Smooth muscle cell (in vitro differentiated cells): ENCODE measurements at regions not wholly inside any gene's neighbourhood (a gene's known extent, or its start where the extent isn't known, plus 50 kb on each side); places are given as distances from the start of the nearest gene placed in this dataset.

Experiments
- DNase-seq: peaks from one replicate; lab custom pipeline; 2025; ENCODE audit not compliant: unreplicated experiment; lab: John Stamatoyannopoulos, UW
- H2AFZ ChIP-seq: fragments of 200-600 bp; sonication (generic); 2 replicates; pipeline ENCODE4 v1.6.0; 2016; ENCODE audit warnings: antibody characterized with exemption, low read depth, mild to moderate bottlenecking
- H3F3A ChIP-seq: fragments of 200-600 bp; sonication (generic); 2 replicates; pipeline ENCODE4 v1.6.0; 2017; ENCODE audit warnings: antibody characterized with exemption, low read depth
- H3K27ac ChIP-seq: fragments of 200-600 bp; sonication (generic); 2 replicates; pipeline ENCODE4 v1.5.1; 2016; ENCODE audit warnings: low read depth, mild to moderate bottlenecking
- H3K27me3 ChIP-seq: fragments of 200-600 bp; sonication (generic); 2 replicates; pipeline ENCODE4 v1.6.1; 2016; ENCODE audit warnings: low read depth, mild to moderate bottlenecking
- H3K36me3 ChIP-seq: fragments of 200-600 bp; sonication (generic); 2 replicates; pipeline ENCODE4 v1.5.1; 2016; ENCODE audit warnings: low read depth
- H3K4me1 ChIP-seq: fragments of 200-600 bp; sonication (generic); 2 replicates; pipeline ENCODE4 v1.5.1; 2016; ENCODE audit warnings: low read depth
- H3K4me2 ChIP-seq: fragments of 200-600 bp; sonication (generic); 2 replicates; pipeline ENCODE4 v1.6.0; 2016; ENCODE audit warnings: mild to moderate bottlenecking
- H3K4me3 ChIP-seq: fragments of 200-600 bp; sonication (generic); 2 replicates; pipeline ENCODE4 v1.5.1; 2016; ENCODE audit warnings: mild to moderate bottlenecking
- H3K79me2 ChIP-seq: fragments of 200-600 bp; sonication (generic); 2 replicates; pipeline ENCODE4 v1.6.0; 2016; ENCODE audit warnings: low read depth, mild to moderate bottlenecking
- H3K9ac ChIP-seq: fragments of 200-600 bp; sonication (generic); 2 replicates; pipeline ENCODE4 v1.6.0; 2016; ENCODE audit warnings: low read depth
- H3K9me3 ChIP-seq: fragments of 200-600 bp; sonication (generic); replicated peaks from 2 replicates; pipeline ENCODE4 v1.5.1; 2016; ENCODE audit warnings: low read depth
- H4K20me1 ChIP-seq: fragments of 200-600 bp; sonication (generic); 2 replicates; pipeline ENCODE4 v1.6.0; 2016; ENCODE audit warnings: low read depth
- whole genome bisulfite sequencing: methylation state at CpG from one replicate; pipeline ENCODE4 v1.1.7; 2016; ENCODE audit warnings: low lambda C conversion rate; 5-methylcytosine and 5-hydroxymethylcytosine counted together
- TF ChIP-seq, protein P1 (sequence below): fragments of 200-600 bp; sonication (generic); IDR thresholded peaks from 2 replicates; pipeline ENCODE4 v1.5.1; 2017; ENCODE audit warnings: borderline replicate concordance, mild to moderate bottlenecking, antibody characterized with exemption; ENCODE audit not compliant: insufficient read depth, poor library complexity, severe bottlenecking

DNA sequence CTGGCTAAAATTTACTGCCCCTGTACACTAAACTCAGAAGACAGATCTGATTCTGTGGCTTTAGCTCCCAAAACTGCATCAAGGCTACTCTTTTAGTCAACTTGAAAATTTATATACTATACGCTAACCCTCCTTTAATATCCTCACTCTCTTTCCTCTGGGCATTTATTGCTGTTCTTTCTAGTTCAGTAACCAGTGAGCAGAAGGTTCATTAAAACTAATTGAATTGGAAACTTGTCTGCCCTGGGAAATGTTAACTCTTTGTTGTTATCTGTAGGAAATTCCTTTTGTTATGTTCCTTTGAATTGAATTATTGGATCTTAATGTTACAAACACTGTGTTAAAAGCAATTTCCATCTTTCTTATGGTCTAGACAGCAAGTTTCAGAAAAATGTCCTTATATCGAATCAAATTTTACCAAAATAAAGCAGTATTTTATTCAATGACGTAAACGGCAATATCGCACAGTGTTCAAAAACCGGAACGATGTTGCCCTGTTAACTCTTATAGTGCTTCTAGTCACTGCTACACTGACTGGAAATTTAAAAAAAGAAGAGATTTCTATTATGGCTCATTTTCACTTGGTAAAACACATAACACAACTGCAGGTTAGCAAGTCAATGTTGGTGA is 168.3 kb downstream of the NR4A2 start:
- no peaks in the 10 kb centered on the region for H3K79me2 ChIP-seq
- H3K27ac ChIP-seq: no peak overlapping the region
- no peaks in the 10 kb centered on the region for H3F3A ChIP-seq
- DNase-seq: no peak
- no peak overlapping the region for H3K4me2 ChIP-seq
- TF ChIP-seq, protein P1, sequence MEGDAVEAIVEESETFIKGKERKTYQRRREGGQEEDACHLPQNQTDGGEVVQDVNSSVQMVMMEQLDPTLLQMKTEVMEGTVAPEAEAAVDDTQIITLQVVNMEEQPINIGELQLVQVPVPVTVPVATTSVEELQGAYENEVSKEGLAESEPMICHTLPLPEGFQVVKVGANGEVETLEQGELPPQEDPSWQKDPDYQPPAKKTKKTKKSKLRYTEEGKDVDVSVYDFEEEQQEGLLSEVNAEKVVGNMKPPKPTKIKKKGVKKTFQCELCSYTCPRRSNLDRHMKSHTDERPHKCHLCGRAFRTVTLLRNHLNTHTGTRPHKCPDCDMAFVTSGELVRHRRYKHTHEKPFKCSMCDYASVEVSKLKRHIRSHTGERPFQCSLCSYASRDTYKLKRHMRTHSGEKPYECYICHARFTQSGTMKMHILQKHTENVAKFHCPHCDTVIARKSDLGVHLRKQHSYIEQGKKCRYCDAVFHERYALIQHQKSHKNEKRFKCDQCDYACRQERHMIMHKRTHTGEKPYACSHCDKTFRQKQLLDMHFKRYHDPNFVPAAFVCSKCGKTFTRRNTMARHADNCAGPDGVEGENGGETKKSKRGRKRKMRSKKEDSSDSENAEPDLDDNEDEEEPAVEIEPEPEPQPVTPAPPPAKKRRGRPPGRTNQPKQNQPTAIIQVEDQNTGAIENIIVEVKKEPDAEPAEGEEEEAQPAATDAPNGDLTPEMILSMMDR: no peak
- no peaks in the 10 kb centered on the region for H3K4me1 ChIP-seq
- H3K4me3 ChIP-seq: no peak overlapping the region
- no peak overlapping the region for H2AFZ ChIP-seq
- no peaks in the 10 kb centered on the region for H3K9me3 ChIP-seq
- no peak overlapping the region for H3K9ac ChIP-seq
- no peaks in the 10 kb centered on the region for H3K36me3 ChIP-seq
- H4K20me1 ChIP-seq: no peaks in the 10 kb centered on the region
- no peaks in the 10 kb centered on the region for H3K27me3 ChIP-seq
- 94% methylated on average over 7 of the region's 7 CpGs for whole genome bisulfite sequencing

DNA sequence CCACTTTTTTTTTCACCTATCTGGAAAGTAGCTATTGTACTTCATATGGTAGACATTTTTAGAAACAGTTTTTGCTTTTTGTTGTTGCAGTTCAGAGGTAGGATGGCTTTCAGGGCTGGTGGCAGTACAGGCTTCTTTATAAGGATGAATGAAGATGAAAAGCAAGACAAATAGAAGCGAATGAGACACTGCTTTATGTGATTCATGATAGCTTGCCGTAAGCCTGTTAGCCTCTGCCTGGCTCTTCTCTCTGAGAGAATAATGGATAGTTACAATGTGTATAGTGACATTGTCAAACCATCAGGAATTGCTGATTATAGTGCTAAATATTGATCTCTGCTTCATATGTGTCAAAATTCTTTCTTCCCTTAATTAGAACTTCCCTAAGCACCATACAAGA is 173.7 kb downstream of the NR4A2 start:
- no peaks in the 10 kb centered on the region for H3K9me3 ChIP-seq
- H3K79me2 ChIP-seq: no peaks in the 10 kb centered on the region
- DNase-seq: no peak
- no peaks in the 10 kb centered on the region for H3K36me3 ChIP-seq
- TF ChIP-seq, protein P1: no peak
- H2AFZ ChIP-seq: no peak overlapping the region
- H3K27ac ChIP-seq: no peak overlapping the region
- H3K9ac ChIP-seq: no peak overlapping the region
- H3K4me3 ChIP-seq: no peak overlapping the region
- H3K4me2 ChIP-seq: no peak overlapping the region
- no peaks in the 10 kb centered on the region for H3K27me3 ChIP-seq
- WGBS: 88% methylated on average over 2 of the region's 2 CpGs
- peaks cover 3% of the 10 kb centered on the region for H3K4me1 ChIP-seq
- H3F3A ChIP-seq: no peaks in the 10 kb centered on the region
- H4K20me1 ChIP-seq: no peaks in the 10 kb centered on the region

DNA sequence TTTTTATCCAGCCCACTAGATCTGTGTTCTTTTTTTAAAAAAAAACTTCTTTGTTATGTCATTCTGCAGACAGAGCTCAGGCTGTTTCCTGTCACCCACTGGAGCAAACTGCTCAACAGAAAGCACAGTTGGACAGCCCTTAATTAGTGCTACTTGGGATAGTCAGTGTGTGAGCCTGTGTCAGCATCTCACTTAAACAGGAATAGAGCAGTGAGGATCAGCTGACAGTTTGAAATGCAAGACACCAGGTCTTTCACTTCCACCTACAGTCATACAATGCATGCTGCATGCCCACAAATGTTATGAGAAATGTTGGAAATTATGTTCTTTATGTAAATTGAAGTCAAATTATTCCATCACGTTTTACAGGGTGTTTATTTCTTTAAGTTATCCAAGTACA is 174.9 kb downstream of the NR4A2 start:
- DNase-seq: no peak
- TF ChIP-seq, protein P1: no peak
- Histone ChIP-seq H3K79me2 (no peaks in the 10 kb centered on the region), H3K9me3 (no peaks in the 10 kb centered on the region), H3K4me2 (no peak overlapping the region), H4K20me1 (no peaks in the 10 kb centered on the region), H3K9ac (no peak overlapping the region), H3K4me3 (no peak overlapping the region), H3K36me3 (no peaks in the 10 kb centered on the region), H3F3A (no peaks in the 10 kb centered on the region), H3K27me3 (no peaks in the 10 kb centered on the region), H2AFZ (no peak overlapping the region), H3K27ac (no peak overlapping the region), H3K4me1 (peaks cover 3% of the 10 kb centered on the region)
- 46% methylated on average over 1 of the region's 1 CpG for WGBS

DNA sequence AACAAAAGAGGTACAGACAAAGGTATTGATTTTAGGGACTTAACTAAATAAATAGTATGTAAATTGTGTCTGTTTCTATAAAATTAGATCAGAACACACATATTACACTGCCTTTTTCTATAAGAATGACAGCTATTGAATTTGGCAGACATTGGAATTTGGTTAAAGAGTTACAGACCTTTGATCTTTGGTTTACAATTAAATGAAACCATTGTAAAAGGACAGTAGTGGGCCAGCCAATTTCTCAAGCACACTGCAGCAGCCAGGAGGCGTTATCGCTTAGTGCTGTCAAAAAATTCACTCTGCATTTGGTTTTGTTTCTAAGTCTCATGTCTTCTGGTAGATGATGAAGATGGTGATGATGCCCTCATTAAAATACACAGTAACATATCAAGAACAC is 175.9 kb downstream of the NR4A2 start:
- no peaks in the 10 kb centered on the region for H3F3A ChIP-seq
- no peak overlapping the region for H3K4me3 ChIP-seq
- no peaks in the 10 kb centered on the region for H3K79me2 ChIP-seq
- H4K20me1 ChIP-seq: no peaks in the 10 kb centered on the region
- H3K9me3 ChIP-seq: no peaks in the 10 kb centered on the region
- TF ChIP-seq, protein P1: no peak
- peaks cover 3% of the 10 kb centered on the region for H3K4me1 ChIP-seq
- H2AFZ ChIP-seq: no peak overlapping the region
- H3K9ac ChIP-seq: no peak overlapping the region
- no peak overlapping the region for H3K4me2 ChIP-seq
- no peaks in the 10 kb centered on the region for H3K36me3 ChIP-seq
- no peak overlapping the region for H3K27ac ChIP-seq
- DNase-seq: no peak
- WGBS: 68% methylated on average over 2 of the region's 2 CpGs
- no peaks in the 10 kb centered on the region for H3K27me3 ChIP-seq
